Loucy (cell line): ENCODE measurements at regions not wholly inside any gene's neighbourhood (a gene's known extent, or its start where the extent isn't known, plus 50 kb on each side); places are given as distances from the start of the nearest gene placed in this dataset.

Experiments used
- H2AFZ ChIP-seq: fragments of 200-600 bp; sonication (generic); 2 replicates; pipeline ENCODE4 v1.6.0; 2016; ENCODE audit warnings: antibody characterized with exemption, mild to moderate bottlenecking, low read length, moderate library complexity
- H3F3A ChIP-seq: fragments of 200-600 bp; 2 replicates; pipeline ENCODE4 v1.6.0; 2016; ENCODE audit warnings: antibody characterized with exemption, low read depth, mild to moderate bottlenecking
- H3K27me3 ChIP-seq: fragments of 200-600 bp; sonication (generic); 2 replicates; pipeline ENCODE4 v1.6.1; 2014; ENCODE audit warnings: low read length, mild to moderate bottlenecking; ENCODE audit not compliant: insufficient read depth, poor library complexity, severe bottlenecking
- H3K36me3 ChIP-seq: fragments of 200-600 bp; sonication (generic); 2 replicates; pipeline ENCODE4 v1.6.1; 2016; ENCODE audit warnings: low read length; ENCODE audit not compliant: insufficient read depth
- H3K4me1 ChIP-seq: fragments of 200-600 bp; sonication (generic); 2 replicates; pipeline ENCODE4 v1.5.1; 2014; ENCODE audit warnings: low read length, mild to moderate bottlenecking; ENCODE audit not compliant: insufficient read depth, poor library complexity, severe bottlenecking
- H3K4me2 ChIP-seq: fragments of 200-600 bp; sonication (generic); 2 replicates; pipeline ENCODE4 v1.6.0; 2014; ENCODE audit warnings: antibody characterized with exemption, low read length, low read depth, mild to moderate bottlenecking; ENCODE audit not compliant: poor library complexity, severe bottlenecking
- H3K4me3 ChIP-seq: fragments of 200-600 bp; sonication (generic); 2 replicates; pipeline ENCODE4 v1.5.1; 2014; ENCODE audit warnings: low read length, mild to moderate bottlenecking, mixed read lengths; ENCODE audit not compliant: poor library complexity, severe bottlenecking
- H3K79me2 ChIP-seq: fragments of 200-600 bp; sonication (generic); 2 replicates; pipeline ENCODE4 v1.6.1; 2014; ENCODE audit warnings: low read length; ENCODE audit not compliant: insufficient read depth
- H3K9ac ChIP-seq: fragments of 200-600 bp; sonication (generic); 2 replicates; pipeline ENCODE4 v1.6.0; 2014; ENCODE audit warnings: mild to moderate bottlenecking, low read depth, low read length, moderate library complexity; ENCODE audit not compliant: poor library complexity, severe bottlenecking
- H3K9me2 ChIP-seq: fragments of 200-600 bp; sonication (generic); replicated peaks from 2 replicates; pipeline ENCODE4 v1.6.1; 2016; ENCODE audit warnings: low read depth, low read length, mixed read lengths
- H3K9me3 ChIP-seq: fragments of 200-600 bp; sonication (generic); 2 replicates; pipeline ENCODE4 v1.6.1; 2014; ENCODE audit warnings: mild to moderate bottlenecking, antibody characterized with exemption, low read length, low read depth; ENCODE audit not compliant: insufficient read depth
- H4K20me1 ChIP-seq: fragments of 200-600 bp; sonication (generic); 2 replicates; pipeline ENCODE4 v1.6.0; 2014; ENCODE audit warnings: antibody characterized with exemption, low read length, mild to moderate bottlenecking; ENCODE audit not compliant: insufficient read depth, poor library complexity, severe bottlenecking
- CTCF ChIP-seq: fragments of 200-600 bp; sonication (generic); conservative IDR thresholded peaks from 2 replicates; pipeline ENCODE4 v1.5.1; 2014; ENCODE audit warnings: mild to moderate bottlenecking, antibody characterized with exemption, low read length
- EZH2phosphoT487 ChIP-seq: fragments of 200-600 bp; IDR thresholded peaks from 2 replicates; pipeline ENCODE4 v1.6.1; 2018; ENCODE audit warnings: antibody characterized with exemption, mild to moderate bottlenecking, moderate library complexity, borderline replicate concordance

GRCh38 chr18:44602380-44602779 is 78.3 kb upstream of the SETBP1 start:
- Histone ChIP-seq H3K36me3 (no peaks in the 10 kb centered on the region), H3K9me3 (no peaks in the 10 kb centered on the region), H3K4me1 (no peaks in the 10 kb centered on the region), H3K4me3 (no peak overlapping the region), H3K79me2 (no peaks in the 10 kb centered on the region), H3K4me2 (no peak overlapping the region), H3K9ac (no peak overlapping the region), H4K20me1 (no peaks in the 10 kb centered on the region), H3K27me3 (no peaks in the 10 kb centered on the region), H3K9me2 (no peaks in the 10 kb centered on the region), H2AFZ (no peak overlapping the region), H3F3A (no peaks in the 10 kb centered on the region)
- TF ChIP-seq CTCF (no peak), EZH2phosphoT487 (no peak)

GRCh38 chr18:44602845-44603244 is 77.8 kb upstream of the SETBP1 start:
- no peak overlapping the region for H3K9ac ChIP-seq

DNA sequence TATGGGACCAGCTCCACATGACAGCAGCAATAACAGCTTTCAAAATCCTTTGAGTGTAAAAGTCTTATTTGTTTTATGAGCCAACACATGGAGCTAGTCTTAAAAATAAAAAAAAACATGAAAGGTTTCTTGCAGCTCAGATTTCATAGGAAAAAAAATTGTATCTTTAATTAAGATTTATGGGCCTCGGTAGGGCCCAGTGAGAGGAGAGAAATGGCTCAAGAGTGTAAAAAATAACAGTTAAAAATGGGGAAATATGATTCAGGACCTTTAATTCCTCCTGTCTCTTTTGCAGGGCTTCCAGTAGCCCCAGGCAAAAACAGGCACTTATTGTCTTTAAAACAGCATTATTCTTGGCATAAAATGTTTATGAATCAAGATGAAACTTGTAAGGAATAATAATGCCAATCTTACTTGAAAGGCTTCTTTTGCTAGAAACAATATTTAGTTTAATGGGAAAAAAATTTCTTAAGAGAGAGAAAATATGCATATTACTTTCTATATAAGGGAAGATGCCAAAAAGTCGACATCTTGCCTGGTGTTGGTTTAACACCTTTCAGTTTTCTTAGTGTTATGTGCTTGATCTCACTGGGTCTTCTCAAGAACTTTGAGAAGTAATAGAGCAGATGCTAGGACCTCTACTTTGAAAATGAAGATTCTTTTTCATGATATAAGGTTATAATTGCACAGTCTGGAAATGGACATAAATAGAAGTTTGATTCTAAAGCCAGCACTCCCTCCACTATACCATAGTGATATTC is 71.3 kb upstream of the SETBP1 start:
- H3K27me3 ChIP-seq, result no peaks in the 10 kb centered on the region
- no peak for TF ChIP-seq EZH2phosphoT487
- no peak for TF ChIP-seq CTCF
- H4K20me1 ChIP-seq, result no peaks in the 10 kb centered on the region
- H3K9ac ChIP-seq, result no peak overlapping the region
- H3K9me3 ChIP-seq, result no peaks in the 10 kb centered on the region
- H3K36me3 ChIP-seq, result no peaks in the 10 kb centered on the region
- H3K79me2 ChIP-seq, result no peaks in the 10 kb centered on the region
- no peak overlapping the region for H3K4me2 ChIP-seq
- H3K9me2 ChIP-seq, result no peaks in the 10 kb centered on the region
- no peak overlapping the region for H2AFZ ChIP-seq
- no peaks in the 10 kb centered on the region for H3K4me1 ChIP-seq
- no peaks in the 10 kb centered on the region for H3F3A ChIP-seq
- no peak overlapping the region for H3K4me3 ChIP-seq

More at GRCh38 chr18:44602845-44603244, 77.8 kb upstream of the SETBP1 start:
- Histone ChIP-seq H3K9me3 (no peaks in the 10 kb centered on the region), H3K4me2 (no peak overlapping the region), H2AFZ (no peak overlapping the region), H3K4me1 (no peaks in the 10 kb centered on the region), H3K4me3 (no peak overlapping the region), H3K79me2 (no peaks in the 10 kb centered on the region), H4K20me1 (no peaks in the 10 kb centered on the region), H3K36me3 (no peaks in the 10 kb centered on the region), H3K9me2 (no peaks in the 10 kb centered on the region), H3F3A (no peaks in the 10 kb centered on the region), H3K27me3 (no peaks in the 10 kb centered on the region)
- TF ChIP-seq CTCF (no peak), EZH2phosphoT487 (no peak)
